HG02852 (cell line): ENCODE measurements at regions not wholly inside any gene's neighbourhood (a gene's known extent, or its start where the extent isn't known, plus 50 kb on each side); places are given as distances from the start of the nearest gene placed in this dataset.
A peak's percentile ranks its signal among the peaks of the same experiment; 100 is the strongest.
"Not testable (repeated sequence)": the region's sequence is repeated elsewhere in the genome, so short reads cannot be mapped to it uniquely, and the experiment has no call there.

Source experiments
- ATAC-seq: cut with Tn5 transposase; IDR thresholded peaks from one replicate; pipeline ENCODE4 v1.9.1; 2021; ENCODE audit warnings: mild to moderate bottlenecking, moderate library complexity; ENCODE audit not compliant: unreplicated experiment

- ATAC-seq: peak; percentile 74
These were observed 160.4 kb downstream of the CPEB2 start for GRCh38 chr4:15162465-15163283.

DNA sequence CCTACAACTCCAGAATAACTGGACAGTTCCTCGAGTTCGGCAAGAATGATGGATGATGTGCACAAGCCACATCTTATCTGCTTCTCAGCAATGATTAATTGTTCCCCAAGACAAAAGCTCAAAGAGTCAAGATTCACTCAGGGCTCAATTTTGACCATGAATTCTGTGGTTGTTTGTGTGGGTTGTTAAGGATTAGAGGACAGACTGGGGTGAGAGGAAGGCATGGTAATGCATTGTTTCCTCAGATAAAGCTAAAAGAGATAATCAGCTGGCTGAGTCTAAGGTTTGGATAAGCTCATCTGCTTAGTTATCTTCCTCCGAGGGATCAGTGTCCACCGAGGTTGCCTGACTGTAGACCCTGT, 161.0 kb downstream of the CPEB2 start:
- no peak for ATAC-seq

- ATAC-seq: no peak
These were observed 162.3 kb downstream of the CPEB2 start for GRCh38 chr4:15164571-15164970.

DNA sequence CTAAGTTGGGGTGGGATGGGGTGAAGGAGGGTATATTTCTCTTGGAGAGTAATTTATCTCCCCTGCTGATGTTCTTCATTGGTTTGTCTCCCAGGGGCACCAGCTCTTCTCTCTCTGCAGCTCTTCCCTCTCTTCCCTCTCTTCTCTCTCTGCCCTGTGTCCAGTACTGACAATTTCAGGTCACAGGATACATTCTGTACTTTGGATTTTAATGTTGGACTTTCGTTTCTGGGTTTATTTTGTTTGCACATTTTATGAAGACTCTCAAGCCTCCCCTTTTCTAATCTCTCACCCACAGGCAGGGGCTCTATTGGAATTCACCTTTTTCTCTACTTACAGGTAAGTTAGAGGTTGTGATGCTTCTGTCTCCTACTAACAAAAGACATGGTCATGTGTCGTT, 165.5 kb downstream of the CPEB2 start:
- no peak for ATAC-seq

DNA sequence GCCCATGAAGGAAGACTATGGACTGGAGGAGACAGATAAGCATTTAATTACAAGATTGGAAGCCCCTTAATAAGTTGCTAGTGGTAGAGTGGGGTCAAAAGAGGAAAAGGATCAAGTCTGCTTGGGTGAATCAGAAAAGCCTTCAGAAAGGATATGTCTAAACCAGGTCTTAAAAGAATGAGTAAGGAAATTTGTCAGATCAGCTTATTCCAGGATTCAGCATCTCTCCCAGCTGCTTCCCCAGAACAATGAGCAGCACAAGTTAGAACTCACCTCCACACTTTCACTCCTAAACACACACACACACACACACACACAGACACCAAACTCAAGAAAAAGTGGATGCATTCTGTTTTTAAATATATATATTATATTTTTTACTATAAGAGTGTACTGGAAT, 166.5 kb downstream of the CPEB2 start:
- ATAC-seq: no peak

GRCh38 chr4:15171725-15172124, 169.4 kb downstream of the CPEB2 start:
- no peak for ATAC-seq

DNA sequence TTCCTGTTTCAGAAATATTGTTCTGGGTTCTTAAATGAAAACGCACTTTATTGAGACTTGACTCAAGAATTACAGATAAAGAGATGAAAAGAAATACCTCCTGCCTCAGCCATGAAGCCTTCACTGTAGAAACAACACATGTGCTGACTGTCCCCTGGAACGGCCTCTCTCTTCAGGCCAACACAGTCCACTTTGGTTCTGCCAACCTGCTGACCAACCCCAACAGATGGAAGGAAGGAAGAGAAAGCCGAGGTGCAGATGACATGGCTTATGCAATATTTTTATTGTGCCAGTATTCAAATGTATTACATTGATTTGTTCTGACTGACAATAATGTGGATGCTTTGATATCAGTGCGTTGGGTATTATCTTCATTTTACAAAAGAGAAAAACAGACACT, 171.0 kb downstream of the CPEB2 start:
- no peak for ATAC-seq

GRCh38 chr4:15174168-15174567, 171.9 kb downstream of the CPEB2 start:
- ATAC-seq: not testable (repeated sequence)

GRCh38 chr4:15179842-15180241, 177.6 kb downstream of the CPEB2 start:
- ATAC-seq: not testable (repeated sequence)

DNA sequence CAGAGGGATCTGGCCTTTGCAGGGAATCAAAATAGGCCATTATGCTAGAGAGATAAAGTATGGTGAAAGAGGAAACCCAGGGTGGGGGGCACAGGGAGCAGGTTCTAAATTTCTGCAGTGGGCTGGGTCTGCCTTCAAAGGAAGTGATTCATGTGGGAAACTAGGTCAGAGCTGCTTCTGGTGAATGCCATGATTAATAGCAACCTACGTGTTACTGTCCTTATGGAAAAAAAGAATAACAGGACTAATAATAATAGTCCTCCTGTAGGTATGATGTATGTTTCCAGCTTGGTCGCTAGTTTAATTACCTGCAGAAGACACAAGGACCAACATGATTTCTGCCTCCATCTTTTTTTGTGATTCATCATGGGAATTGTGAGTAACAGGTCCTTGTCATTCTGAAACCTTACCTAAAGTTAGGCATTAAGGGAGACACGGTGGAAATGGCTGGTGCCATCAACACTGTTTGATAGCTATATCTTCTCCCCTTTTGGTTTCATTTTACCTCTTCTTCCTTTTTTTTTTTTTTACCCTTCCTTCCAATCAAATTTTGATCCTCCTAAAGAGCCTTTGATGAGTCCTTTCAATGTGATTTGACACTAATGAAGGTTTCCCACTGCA, 180.4 kb downstream of the CPEB2 start:
- ATAC-seq: no peak

GRCh38 chr4:15186149-15186548, 183.9 kb downstream of the CPEB2 start:
- no peak for ATAC-seq

- no peak for ATAC-seq
These were observed 184.5 kb downstream of the CPEB2 start for GRCh38 chr4:15186806-15187205.

DNA sequence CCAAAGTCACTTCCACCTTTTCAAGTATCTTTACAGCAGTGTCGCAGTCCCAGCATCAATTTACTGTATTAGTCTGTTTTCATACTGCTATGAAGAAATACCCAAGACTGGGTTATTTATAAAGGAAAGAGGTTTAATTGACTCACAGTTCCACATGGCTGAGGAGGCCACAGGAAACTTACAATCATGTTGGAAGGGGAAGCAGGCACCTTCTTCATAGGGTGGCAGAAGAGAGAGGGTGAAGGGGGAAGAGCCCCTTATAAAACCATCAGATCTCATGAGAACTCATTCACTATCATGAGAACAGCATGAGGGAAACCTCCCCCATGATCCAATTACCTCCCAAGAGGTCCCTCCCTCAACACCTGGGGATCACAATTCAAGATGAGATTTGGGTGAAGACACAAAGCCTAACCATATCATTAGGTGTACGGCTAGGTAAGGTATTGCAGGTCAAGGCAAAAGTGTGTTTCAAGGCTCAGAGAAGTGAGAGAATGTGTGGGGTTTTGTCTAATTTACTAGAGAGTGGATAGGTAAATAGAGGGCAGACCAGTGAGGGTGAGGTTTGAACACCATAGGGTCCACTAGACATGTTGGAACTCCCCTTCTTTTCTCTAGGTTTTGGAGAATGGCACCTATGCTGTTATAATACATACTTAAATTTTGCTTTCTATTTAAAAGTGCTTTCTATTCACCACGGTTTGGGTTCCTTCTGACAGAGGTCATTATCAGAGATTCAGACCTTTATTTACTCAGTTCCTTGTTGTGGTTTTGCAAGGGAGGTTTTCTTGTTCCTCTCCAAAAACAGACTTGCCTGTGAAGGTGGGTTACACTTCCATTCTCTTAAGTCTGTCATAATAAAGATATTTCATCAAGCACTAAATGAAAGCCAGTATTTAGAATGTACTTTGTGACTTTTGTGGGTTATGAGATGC, 186.6 kb downstream of the CPEB2 start:
- ATAC-seq: no peak

GRCh38 chr4:15194520-15194919, 192.2 kb downstream of the CPEB2 start:
- ATAC-seq: no peak

GRCh38 chr4:15197005-15197404, 194.7 kb downstream of the CPEB2 start:
- ATAC-seq: no peak

DNA sequence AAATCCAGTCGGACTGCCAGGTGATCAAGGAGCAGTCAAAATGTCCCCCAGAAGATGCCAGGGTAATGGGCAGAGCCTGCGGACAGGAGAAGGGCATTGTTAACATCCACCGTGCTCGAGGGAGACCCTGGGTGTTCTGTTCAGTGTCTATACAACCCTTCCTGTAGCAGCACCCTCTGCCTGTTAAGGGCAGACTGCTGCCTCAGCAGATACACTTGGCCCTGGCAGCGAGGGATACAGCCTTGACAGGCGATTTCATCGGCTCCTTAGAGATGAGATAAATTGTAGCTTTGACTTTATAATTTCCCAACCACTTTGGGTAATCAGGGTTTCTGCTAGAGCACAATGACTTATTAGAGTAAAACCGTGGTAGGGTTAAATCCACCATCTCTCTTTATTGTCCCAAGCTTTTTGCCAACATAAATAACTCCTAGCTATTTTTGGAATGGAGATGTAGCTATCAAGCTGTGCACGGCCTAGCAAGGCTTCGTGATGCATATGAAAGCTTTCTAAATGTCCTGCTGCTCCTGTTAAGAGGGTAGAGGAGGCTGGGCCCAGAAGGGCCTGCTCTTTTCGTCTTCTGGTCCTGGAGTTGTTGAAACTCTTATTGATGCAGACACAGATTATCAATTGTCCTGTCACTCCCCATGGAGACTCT, 195.9 kb downstream of the CPEB2 start:
- no peak for ATAC-seq

DNA sequence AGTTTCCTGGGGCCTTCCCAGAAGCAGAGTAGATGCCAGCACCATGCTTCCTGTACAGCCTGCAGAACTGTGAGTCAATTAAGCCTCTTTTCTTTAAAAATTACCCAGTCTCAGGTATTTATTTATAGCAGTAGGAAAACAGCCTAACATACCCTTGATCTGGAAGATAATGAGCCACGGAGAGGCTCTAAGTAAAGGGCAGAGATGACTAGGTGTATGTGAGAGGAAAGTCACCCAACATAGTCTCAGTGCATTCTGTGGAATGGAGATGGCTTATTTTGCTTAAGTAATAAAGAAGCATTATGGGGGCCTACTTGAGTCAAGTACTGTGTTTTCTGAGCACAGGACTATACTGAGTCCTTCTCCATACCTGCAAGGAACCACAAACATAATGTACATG, 199.5 kb downstream of the CPEB2 start:
- no peak for ATAC-seq

DNA sequence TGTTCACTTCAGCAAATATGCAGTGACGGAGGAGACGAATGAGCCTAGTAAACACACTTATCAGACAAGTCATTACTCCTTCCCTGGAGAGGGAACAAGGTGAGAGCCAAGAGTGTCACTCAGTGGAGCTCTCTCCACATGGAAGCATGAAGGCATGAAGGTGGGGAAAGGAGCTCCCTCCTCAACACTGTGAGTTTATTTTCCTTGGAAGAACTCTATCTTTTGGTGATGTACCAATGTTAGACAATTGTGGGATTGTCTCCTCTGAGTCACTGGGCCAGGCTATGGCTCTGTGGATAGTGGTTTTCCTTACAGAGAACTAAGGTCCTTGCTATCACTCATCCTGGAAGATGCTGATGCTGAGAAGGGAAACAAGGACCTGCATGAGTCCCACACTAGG, 200.2 kb downstream of the CPEB2 start:
- no peak for ATAC-seq

DNA sequence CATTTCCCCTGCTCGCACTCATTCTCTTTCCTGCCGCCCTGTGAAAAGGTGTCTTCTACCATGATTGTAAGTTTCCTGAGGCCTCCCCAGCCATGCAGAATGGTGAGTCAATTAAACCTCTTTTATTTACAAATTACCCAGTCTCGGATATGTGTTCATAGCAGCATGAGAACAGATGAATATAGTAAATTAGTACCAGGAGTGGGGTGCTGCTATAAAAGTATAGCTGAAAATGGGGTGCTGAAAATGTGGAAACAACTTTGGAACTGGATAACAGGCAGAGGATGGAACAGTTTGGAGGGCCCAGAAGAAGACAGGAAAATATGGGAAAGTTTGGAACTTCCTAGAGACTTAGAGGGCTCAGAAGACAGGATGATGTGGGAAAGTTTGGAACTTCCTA, 204.2 kb downstream of the CPEB2 start:
- ATAC-seq: not testable (repeated sequence)

GRCh38 chr4:15213302-15213970, 211.2 kb downstream of the CPEB2 start:
- no peak for ATAC-seq
